GM23338 (cell line): ENCODE measurements at regions not wholly inside any gene's neighbourhood (a gene's known extent, or its start where the extent isn't known, plus 50 kb on each side); places are given as distances from the start of the nearest gene placed in this dataset.

Source experiments
- ATAC-seq: fragments of 200-7000 bp; cut with Tn5 transposase; 3 replicates; pipeline ENCODE4 v1.9.1; 2020
- DNase-seq: peaks from one replicate; pipeline ENCODE4 v3.0.0-alpha.2; 2015; ENCODE audit warnings: low spot score
- H2AFZ ChIP-seq: fragments of 200-600 bp; sonication (generic); 2 replicates; pipeline ENCODE4 v1.8.0; 2016; ENCODE audit warnings: antibody characterized with exemption, mild to moderate bottlenecking, moderate library complexity
- H3F3A ChIP-seq: fragments of 200-600 bp; sonication (generic); replicated peaks from 2 replicates; pipeline ENCODE4 v1.8.0; 2017; ENCODE audit warnings: antibody characterized with exemption, mixed run types, low read depth
- H3K27ac ChIP-seq: fragments of 200-600 bp; sonication (generic); 2 replicates; pipeline ENCODE4 v1.6.1; 2016; ENCODE audit warnings: low read depth
- H3K27me3 ChIP-seq: fragments of 200-600 bp; sonication (generic); 2 replicates; pipeline ENCODE4 v1.8.0; 2016; ENCODE audit warnings: mild to moderate bottlenecking, mixed run types, moderate library complexity; ENCODE audit not compliant: insufficient read depth
- H3K36me3 ChIP-seq: fragments of 200-600 bp; sonication (generic); 2 replicates; pipeline ENCODE4 v1.8.0; 2016; ENCODE audit warnings: mild to moderate bottlenecking; ENCODE audit not compliant: insufficient read depth
- H3K4me1 ChIP-seq: fragments of 200-600 bp; sonication (generic); 2 replicates; pipeline ENCODE4 v1.8.0; 2016; ENCODE audit warnings: mild to moderate bottlenecking, moderate library complexity; ENCODE audit not compliant: insufficient read depth
- H3K4me2 ChIP-seq: fragments of 200-600 bp; sonication (generic); 2 replicates; pipeline ENCODE4 v1.7.1; 2017; ENCODE audit warnings: mixed run types
- H3K4me3 ChIP-seq: fragments of 200-600 bp; sonication (generic); 2 replicates; pipeline ENCODE4 v1.6.1; 2016; ENCODE audit warnings: mixed run types
- H3K79me2 ChIP-seq: fragments of 200-600 bp; sonication (generic); replicated peaks from 2 replicates; pipeline ENCODE4 v1.8.0; 2017; ENCODE audit warnings: mild to moderate bottlenecking; ENCODE audit not compliant: insufficient read depth
- H3K9me2 ChIP-seq: fragments of 200-600 bp; sonication (generic); 2 replicates; pipeline ENCODE4 v1.8.0; 2017; ENCODE audit not compliant: insufficient read depth
- H4K20me1 ChIP-seq: fragments of 200-600 bp; sonication (generic); replicated peaks from 2 replicates; pipeline ENCODE4 v1.8.0; 2017; ENCODE audit warnings: mild to moderate bottlenecking; ENCODE audit not compliant: insufficient read depth
- H3K27ac Mint-ChIP-seq: 2 replicates; pipeline ENCODE4 v1.8.0; 2020; ENCODE audit warnings: inconsistent platforms, mild to moderate bottlenecking, moderate library complexity, mixed read lengths
- H3K27me3 Mint-ChIP-seq: 3 replicates; pipeline ENCODE4 v1.8.0; 2022; ENCODE audit warnings: low read depth, mild to moderate bottlenecking, moderate library complexity, mixed read lengths, inconsistent platforms; ENCODE audit not compliant: insufficient read depth, poor library complexity
- H3K36me3 Mint-ChIP-seq: 3 replicates; pipeline ENCODE4 v1.8.0; 2021; ENCODE audit warnings: low read depth, mild to moderate bottlenecking, inconsistent platforms, moderate library complexity, mixed read lengths
- H3K4me1 Mint-ChIP-seq: 3 replicates; pipeline ENCODE4 v1.8.0; 2020; ENCODE audit warnings: mild to moderate bottlenecking, inconsistent platforms, mixed read lengths
- H3K4me3 Mint-ChIP-seq: 3 replicates; pipeline ENCODE4 v1.8.0; 2021; ENCODE audit warnings: moderate library complexity, mild to moderate bottlenecking, inconsistent platforms, mixed read lengths
- H3K9me3 Mint-ChIP-seq: 3 replicates; pipeline ENCODE4 v1.8.0; 2020; ENCODE audit warnings: moderate library complexity, mild to moderate bottlenecking, inconsistent platforms, mixed read lengths
- CREB1 ChIP-seq: fragments of 250-450 bp; sonication (Bioruptor Pico); IDR thresholded peaks from 2 replicates; pipeline ENCODE4 v1.5.0; 2020; ENCODE audit warnings: low read depth, mild to moderate bottlenecking, moderate library complexity
- CTCF ChIP-seq, 2 experiments: fragments of 200-600 bp in 1 of 2; sonication (generic) in 1 of 2; conservative IDR thresholded peaks; 2 replicates each; pipeline versions ENCODE4 v1.5.1 to v1.6.1; 2016 to 2017; ENCODE audit warnings: antibody characterized with exemption in 2 of 2, low read depth in 2 of 2, mild to moderate bottlenecking in 2 of 2, moderate library complexity in 1 of 2
- ETS1 ChIP-seq: IDR thresholded peaks from 2 replicates; pipeline ENCODE4 v1.6.1; 2016; ENCODE audit warnings: antibody characterized with exemption
- EZH2 ChIP-seq: fragments of 200-600 bp; sonication (generic); IDR thresholded peaks from one replicate; pipeline ENCODE4 v1.8.0; 2017; ENCODE audit warnings: antibody characterized with exemption, mild to moderate bottlenecking, low read depth; ENCODE audit not compliant: unreplicated experiment
- EZH2phosphoT487 ChIP-seq: fragments of 200-600 bp; sonication (generic); IDR thresholded peaks from one replicate; pipeline ENCODE4 v1.8.1; 2018; ENCODE audit warnings: antibody characterized with exemption; ENCODE audit not compliant: unreplicated experiment
- JUNB ChIP-seq: IDR thresholded peaks from one replicate; pipeline ENCODE4 v1.6.1; 2016; ENCODE audit warnings: antibody characterized with exemption; ENCODE audit not compliant: unreplicated experiment
- NANOG ChIP-seq: IDR thresholded peaks from 2 replicates; pipeline ENCODE4 v1.6.1; 2016; ENCODE audit warnings: antibody characterized with exemption, borderline replicate concordance
- POLR2AphosphoS5 ChIP-seq: IDR thresholded peaks from 2 replicates; pipeline ENCODE4 v1.6.1; 2016; ENCODE audit warnings: antibody characterized with exemption, low read depth
- REST ChIP-seq: IDR thresholded peaks from one replicate; pipeline ENCODE4 v1.6.1; 2018; ENCODE audit warnings: antibody characterized with exemption; ENCODE audit not compliant: unreplicated experiment
- STAT1 ChIP-seq: IDR thresholded peaks from one replicate; pipeline ENCODE4 v1.6.1; 2016; ENCODE audit warnings: antibody characterized with exemption; ENCODE audit not compliant: unreplicated experiment
- ZNF331 ChIP-seq: fragments of 250-450 bp; sonication (Bioruptor Pico); IDR thresholded peaks from 2 replicates; pipeline ENCODE4 v1.5.0; 2020; ENCODE audit warnings: low read depth, mild to moderate bottlenecking, moderate library complexity
- ZNF462 ChIP-seq: fragments of 250-450 bp; sonication (Bioruptor Pico); IDR thresholded peaks from 2 replicates; pipeline ENCODE4 v1.5.0; 2020; ENCODE audit warnings: mild to moderate bottlenecking, moderate library complexity

GRCh38 chr16:64615630-64616280, 506.1 kb downstream of the CDH11 start:
- Mint-ChIP-seq H3K27ac (no peak overlapping the region), H3K9me3 (peaks cover 4% of the 10 kb centered on the region; the same call in 2 of the 3 replicates), H3K36me3 (peaks cover 10% of the 10 kb centered on the region; the same call in 2 of the 3 replicates), H3K27me3 (peaks cover 3% of the 10 kb centered on the region), H3K4me3 (no peak overlapping the region), H3K4me1 (peaks cover 3% of the 10 kb centered on the region; the same call in 2 of the 3 replicates)
- no peaks in the 10 kb centered on the region for H3K27me3 ChIP-seq
- H3K4me3 ChIP-seq = no peak overlapping the region
- H2AFZ ChIP-seq = peak overlapping the region; percentile 63; the same call in 1 of the 2 replicates
- DNase-seq (peak; percentile 71), ATAC-seq (peak; percentile 94)
- H3K4me2 ChIP-seq = peak overlapping the region; percentile 58; the same call in 1 of the 2 replicates
- H3K4me1 ChIP-seq = peaks cover 10% of the 10 kb centered on the region
- H3K27ac ChIP-seq = no peak overlapping the region
- H3F3A ChIP-seq = no peaks in the 10 kb centered on the region
- TF ChIP-seq CREB1 (CRISPR knock-in tag) (no peak), ZNF462 (CRISPR knock-in tag) (no peak), REST (no peak), EZH2phosphoT487 (no peak), CTCF (conservative IDR thresholded peaks at IDR 0.05; ENCODE audit: low read depth in 2 of 2) (no peak), NANOG (no peak), ETS1 (no peak), ZNF331 (CRISPR knock-in tag) (no peak), POLR2AphosphoS5 (no peak), STAT1 (no peak), EZH2 (no peak), JUNB (no peak)
- no peaks in the 10 kb centered on the region for H3K79me2 ChIP-seq
- no peaks in the 10 kb centered on the region for H4K20me1 ChIP-seq
- H3K9me2 ChIP-seq = 0 out of 2 replicates have a peak, but pooled peaks cover 8% of the 10 kb centered on the region
- H3K36me3 ChIP-seq = no peaks in the 10 kb centered on the region
